ENCODE measurements at regions not wholly inside any gene's neighbourhood (a gene's known extent, or its start where the extent isn't known, plus 50 kb on each side); places are given as distances from the start of the nearest gene placed in this dataset.

DNA sequence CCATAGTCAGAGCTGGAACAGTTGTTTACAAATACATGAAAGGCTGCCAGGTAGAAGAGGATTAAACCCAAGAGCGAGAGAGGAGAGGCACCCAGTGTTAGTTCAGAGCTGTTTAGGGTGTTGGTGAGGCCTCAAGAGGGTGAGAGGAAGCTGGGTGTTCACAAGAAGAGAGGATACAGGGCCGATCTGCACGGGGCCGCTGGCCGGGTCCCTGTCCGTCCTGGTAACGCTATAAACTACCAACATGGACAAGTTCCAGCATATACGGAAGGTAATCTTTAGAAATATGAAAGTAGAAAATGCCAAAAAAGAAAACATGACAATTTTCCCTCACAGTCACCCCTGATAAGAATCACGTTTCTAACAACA, 109.7 kb downstream of the TMEM18 start:
- TF ChIP-seq CTCF (IDR thresholded peaks at IDR 0.05) (no peak), POLR2A (IDR thresholded peaks at IDR 0.05) (no peak), EP300 (IDR thresholded peaks at IDR 0.05) (no peak), POLR2AphosphoS5 (IDR thresholded peaks at IDR 0.05) (no peak)

Measured in upper lobe of left lung (tissue), 4 donors.